H1 (cell line): ENCODE measurements at regions not wholly inside any gene's neighbourhood (a gene's known extent, or its start where the extent isn't known, plus 50 kb on each side); places are given as distances from the start of the nearest gene placed in this dataset.

ENCODE experiments used
- BCL11A ChIP-seq, 2 experiments: IDR thresholded peaks; one replicate each; pipeline ENCODE4 v1.6.1; 2011; ENCODE audit warnings: low read depth in 2 of 2, low read length in 2 of 2, mild to moderate bottlenecking in 2 of 2
- CBX8 ChIP-seq: fragments of 300-800, 300-1000 bp; sonication (generic); IDR thresholded peaks from 2 replicates; pipeline ENCODE4 v1.7.1; 2016; ENCODE audit warnings: low read depth, low read length, borderline replicate concordance
- MAFK ChIP-seq: IDR thresholded peaks from 2 replicates; pipeline ENCODE4 v1.6.1; 2012; ENCODE audit warnings: low read depth, mild to moderate bottlenecking, improper control_type of control experiment, low read length
- MAX ChIP-seq: IDR thresholded peaks from 2 replicates; pipeline ENCODE4 v1.6.1; 2012; ENCODE audit warnings: inconsistent platforms

GRCh38 chr2:19187323-19188020, 171.0 kb downstream of the OSR1 start (continued):
- TF ChIP-seq MAX = no peak
- no peak for TF ChIP-seq BCL11A (IDR thresholded peaks at IDR 0.05; ENCODE audit: low read depth in 2 of 2, low read length in 2 of 2)
- no peak for TF ChIP-seq MAFK
- no peak for TF ChIP-seq CBX8
